HCT116 (cell line): ENCODE measurements at regions not wholly inside any gene's neighbourhood (a gene's known extent, or its start where the extent isn't known, plus 50 kb on each side); places are given as distances from the start of the nearest gene placed in this dataset.
A peak's percentile ranks its signal among the peaks of the same experiment; 100 is the strongest.

Experiments used
- ATAC-seq: fragments of 200-7000 bp; cut with Tn5 transposase; 2 replicates; pipeline ENCODE4 v1.9.1; 2020; ENCODE audit warnings: mild to moderate bottlenecking, moderate library complexity
- BruUV-seq: library from RNA; stranded (reverse); fragments of 400-500 nt; replicated peaks from 2 replicates; lab custom pipeline; 2021; lab: Mats Ljungman, UMichigan
- CTCF ChIA-PET: fragments of 300-600 bp; sonication (Branson Sonifier 250); formaldehyde crosslinking; loops from one replicate; lab custom pipeline; 2021; ENCODE audit warnings: antibody characterized with exemption; lab: Charles Lee
- POLR2A ChIA-PET: fragments of 300-600, 350-600 bp; sonication (Branson Sonifier 250); formaldehyde crosslinking; loops from one replicate; lab custom pipeline; 2021; ENCODE audit warnings: antibody characterized with exemption; lab: Charles Lee
- RAD21 ChIA-PET, 2 experiments: fragments of 300-600 bp; sonication (Branson Sonifier 250); formaldehyde crosslinking; loops; one replicate each; lab custom pipeline; 2023; ENCODE audit warnings: low total read pairs in 2 of 2; ENCODE audit not compliant: uncharacterized antibody in 2 of 2, unreplicated experiment in 2 of 2, low non-redundant PET in 1 of 2; lab: Charles Lee
- DNase-seq: peaks from one replicate; pipeline ENCODE4 v3.0.0-alpha.2; 2010; ENCODE audit warnings: low read depth, low spot score
- H2AFZ ChIP-seq: fragments of 200-600 bp; shearing (Covaris generic), sonication (generic); 2 replicates; pipeline ENCODE4 v1.6.1; 2017; ENCODE audit warnings: low read depth, mixed run types, mixed read lengths, antibody characterized with exemption, low read length; ENCODE audit not compliant: poor library complexity, severe bottlenecking
- H3K27ac ChIP-seq: 2 replicates; pipeline ENCODE4 v1.5.1; 2012; ENCODE audit warnings: low read depth, low read length
- H3K27me3 ChIP-seq: fragments of 200-600 bp; sonication (generic); 2 replicates; pipeline ENCODE4 v1.6.1; 2016; ENCODE audit warnings: mixed run types, low read length, mixed read lengths; ENCODE audit not compliant: insufficient read depth
- H3K36me3 ChIP-seq, 2 experiments: fragments of 200-500 bp in 1 of 2; fragments of 200-600 bp in 1 of 2; sonication (Bioruptor generic) in 1 of 2; sonication (generic) in 1 of 2; 2 replicates each; pipeline versions ENCODE4 v1.5.1 to v1.6.1; 2014 to 2016; ENCODE audit warnings: low read length in 2 of 2, inconsistent platforms in 1 of 2, mixed read lengths in 1 of 2, mixed run types in 1 of 2; ENCODE audit not compliant: insufficient read depth in 2 of 2, control insufficient read depth in 1 of 2
- H3K4me1 ChIP-seq, 2 experiments: fragments of 200-600 bp in 1 of 2; sonication (generic) in 1 of 2; 2 replicates each; pipeline versions ENCODE4 v1.5.1 to v1.6.1; 2012 to 2017; ENCODE audit warnings: low read length in 2 of 2, inconsistent platforms in 1 of 2, mild to moderate bottlenecking in 1 of 2, mixed read lengths in 1 of 2, mixed run types in 1 of 2, moderate library complexity in 1 of 2; ENCODE audit not compliant: insufficient read depth in 2 of 2, control insufficient read depth in 1 of 2
- H3K4me2 ChIP-seq: fragments of 200-600 bp; sonication (generic); 2 replicates; pipeline ENCODE4 v1.6.1; 2017; ENCODE audit warnings: mixed run types, low read length, mixed read lengths
- H3K4me3 ChIP-seq, 2 experiments: fragments of 200-600 bp in 1 of 2; sonication (generic) in 1 of 2; replicated peaks in 1 of 2; 2 replicates each; pipeline ENCODE4 v1.5.1; 2011 to 2016; ENCODE audit warnings: low read length in 2 of 2, control low read depth in 1 of 2, low read depth in 1 of 2, mild to moderate bottlenecking in 1 of 2, mixed read lengths in 1 of 2, mixed run types in 1 of 2
- H3K79me2 ChIP-seq: fragments of 200-600 bp; sonication (generic); 2 replicates; pipeline ENCODE4 v1.6.1; 2017; ENCODE audit warnings: mild to moderate bottlenecking, mixed run types, low read length, moderate library complexity, mixed read lengths; ENCODE audit not compliant: insufficient read depth
- H3K9ac ChIP-seq: fragments of 200-600 bp; sonication (generic); 2 replicates; pipeline ENCODE4 v1.6.1; 2016; ENCODE audit warnings: low read length, mixed read lengths
- H3K9me2 ChIP-seq: fragments of 200-600 bp; sonication (generic), shearing (Covaris generic); 2 replicates; pipeline ENCODE4 v1.6.1; 2017; ENCODE audit warnings: mixed run types, mild to moderate bottlenecking, moderate library complexity; ENCODE audit not compliant: insufficient read depth
- H3K9me3 ChIP-seq, 2 experiments: fragments of 200-500 bp in 1 of 2; fragments of 200-600 bp in 1 of 2; sonication (Bioruptor generic) in 1 of 2; sonication (generic) in 1 of 2; 2 replicates each; pipeline ENCODE4 v1.6.1; 2014 to 2017; ENCODE audit warnings: low read length in 2 of 2, mixed read lengths in 2 of 2, inconsistent platforms in 1 of 2, low read depth in 1 of 2, mild to moderate bottlenecking in 1 of 2, mixed run types in 1 of 2, moderate library complexity in 1 of 2; ENCODE audit not compliant: control insufficient read depth in 1 of 2, insufficient read depth in 1 of 2
- H4K20me1 ChIP-seq: fragments of 200-600 bp; sonication (generic), shearing (Covaris generic); 2 replicates; pipeline ENCODE4 v1.6.1; 2017; ENCODE audit warnings: mixed run types, mild to moderate bottlenecking, moderate library complexity; ENCODE audit not compliant: insufficient read depth
- CEBPB ChIP-seq: IDR thresholded peaks from 2 replicates; pipeline ENCODE4 v1.6.1; 2012; ENCODE audit warnings: low read depth
- CTCF ChIP-seq, 3 experiments: fragments of 200-600 bp in 1 of 3; sonication (generic) in 1 of 3; IDR thresholded peaks in 2 of 3; conservative IDR thresholded peaks in 1 of 3; 2 replicates each; pipeline ENCODE4 v1.5.1; 2012 to 2017; ENCODE audit warnings: low read depth in 2 of 3, low read length in 2 of 3, antibody characterized with exemption in 1 of 3, borderline replicate concordance in 1 of 3, control low read depth in 1 of 3, mild to moderate bottlenecking in 1 of 3, mixed read lengths in 1 of 3, mixed run types in 1 of 3, moderate library complexity in 1 of 3; ENCODE audit not compliant: insufficient read depth in 1 of 3
- EGR1 ChIP-seq: IDR thresholded peaks from 2 replicates; pipeline ENCODE4 v1.6.1; 2012; ENCODE audit warnings: low read depth
- ELF1 ChIP-seq: IDR thresholded peaks from 2 replicates; pipeline ENCODE4 v1.6.1; 2012; ENCODE audit warnings: low read depth, borderline replicate concordance
- FOSL1 ChIP-seq: IDR thresholded peaks from 2 replicates; pipeline ENCODE4 v1.6.1; 2012; ENCODE audit warnings: low read depth
- JUND ChIP-seq: IDR thresholded peaks from 2 replicates; pipeline ENCODE4 v1.6.1; 2012
- POLR2A ChIP-seq: IDR thresholded peaks from 2 replicates; pipeline ENCODE4 v1.7.0; 2011; ENCODE audit warnings: borderline replicate concordance; ENCODE audit not compliant: insufficient read depth, insufficient read length; ENCODE audit errors: extremely low read depth
- POLR2AphosphoS5 ChIP-seq: IDR thresholded peaks from 2 replicates; pipeline ENCODE4 v1.6.1; 2011; ENCODE audit warnings: mild to moderate bottlenecking, low read depth, low read length, moderate library complexity
- RAD21 ChIP-seq: IDR thresholded peaks from 2 replicates; pipeline ENCODE4 v1.6.1; 2012; ENCODE audit warnings: low read depth, mild to moderate bottlenecking
- SIN3A ChIP-seq: IDR thresholded peaks from 2 replicates; pipeline ENCODE4 v1.6.1; 2012; ENCODE audit warnings: low read depth
- YY1 ChIP-seq: IDR thresholded peaks from 2 replicates; pipeline ENCODE4 v1.6.1; 2011; ENCODE audit warnings: low read length, low read depth, moderate library complexity, mild to moderate bottlenecking; ENCODE audit not compliant: insufficient replicate concordance; ENCODE audit errors: extremely low read depth
- ZBTB33 ChIP-seq: IDR thresholded peaks from 2 replicates; pipeline ENCODE4 v1.6.1; 2011; ENCODE audit warnings: mild to moderate bottlenecking, low read length, moderate library complexity; ENCODE audit not compliant: insufficient replicate concordance; ENCODE audit errors: extremely low read depth
- ZFX ChIP-seq: fragments of 450-650 bp; IDR thresholded peaks from 2 replicates; pipeline ENCODE4 v1.6.1; 2017
- intact Hi-C: fragments of 100-400 bp; cut with micrococcal nuclease; formaldehyde crosslinking; loops from 2 replicates; pipeline ENCODE4 v1.10.0; 2022
- TF ChIP-seq, protein P1 (sequence below): IDR thresholded peaks from 2 replicates; pipeline ENCODE4 v1.6.1; 2012

DNA sequence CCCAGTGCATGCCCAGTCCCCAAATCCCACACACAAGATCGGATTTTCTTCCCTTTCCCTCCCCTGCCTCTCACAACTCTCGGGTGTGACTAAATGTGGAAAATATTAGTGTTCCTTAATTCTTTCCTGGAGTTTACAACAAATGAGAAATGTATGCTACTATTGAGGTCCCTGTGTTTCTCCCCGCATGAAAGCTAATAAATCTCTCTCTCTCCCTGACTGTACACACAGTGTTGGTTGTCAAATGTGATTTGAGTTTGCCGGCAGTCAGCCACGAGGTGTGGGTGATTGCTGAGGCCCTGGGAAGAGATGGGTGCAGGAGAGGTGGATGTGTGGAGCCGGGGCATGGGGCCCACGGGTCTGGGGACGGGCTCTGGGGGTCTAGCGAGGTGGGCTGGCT, 161.4 kb upstream of the IQSEC1 start:
- DNase-seq (no peak), ATAC-seq (no peak)
- no peaks in the 10 kb centered on the region for H3K36me3 ChIP-seq
- CTCF ChIA-PET, result no interaction called here
- peaks cover 25 to 29% of the 10 kb centered on the region in 2 experiments for H3K4me1 ChIP-seq
- H3K79me2 ChIP-seq, result no peaks in the 10 kb centered on the region
- no TSS peak for BruUV-seq
- no peak overlapping the region for H3K9ac ChIP-seq
- no peak overlapping the region for H3K4me3 ChIP-seq
- H3K27me3 ChIP-seq, result no peaks in the 10 kb centered on the region
- no peaks in the 10 kb centered on the region for H4K20me1 ChIP-seq
- POLR2A ChIA-PET, result no interaction called here
- H2AFZ ChIP-seq, result no peak overlapping the region
- peak overlapping the region; percentile 71 for H3K4me2 ChIP-seq
- H3K9me2 ChIP-seq, result no peaks in the 10 kb centered on the region
- TF ChIP-seq ZBTB33, result no peak
- TF ChIP-seq POLR2A, result no peak
- TF ChIP-seq ELF1, result no peak
- intact Hi-C loops, result no loop called here
- RAD21 ChIA-PET, result no interaction called here
- H3K9me3 ChIP-seq, result no peaks in the 10 kb centered on the region
- H3K27ac ChIP-seq, result no peak overlapping the region

- Histone ChIP-seq H2AFZ (no peak overlapping the region), H3K79me2 (no peaks in the 10 kb centered on the region), H3K27ac (no peak overlapping the region), H3K27me3 (no peaks in the 10 kb centered on the region), H3K4me2 (no peak overlapping the region), H3K4me1 (peaks cover 25 to 34% of the 10 kb centered on the region in 2 experiments), H3K4me3 (no peak overlapping the region), H3K9me2 (no peaks in the 10 kb centered on the region), H3K36me3 (no peaks in the 10 kb centered on the region), H4K20me1 (no peaks in the 10 kb centered on the region), H3K9me3 (no peaks in the 10 kb centered on the region), H3K9ac (no peak overlapping the region)
- BruUV-seq, result no TSS peak
- ChIA-PET CTCF (no interaction called here), RAD21 (no interaction called here), POLR2A (no interaction called here)
- no peak for ATAC-seq
- no peak for DNase-seq
- intact Hi-C loops, result no loop called here
- TF ChIP-seq ZFX, result no peak
- no peak for TF ChIP-seq RAD21
- TF ChIP-seq POLR2A, result no peak
- TF ChIP-seq EGR1, result no peak
- no peak for TF ChIP-seq YY1
- TF ChIP-seq FOSL1, result no peak
- TF ChIP-seq CEBPB, result no peak
- no peak for TF ChIP-seq JUND
- TF ChIP-seq, protein P1, sequence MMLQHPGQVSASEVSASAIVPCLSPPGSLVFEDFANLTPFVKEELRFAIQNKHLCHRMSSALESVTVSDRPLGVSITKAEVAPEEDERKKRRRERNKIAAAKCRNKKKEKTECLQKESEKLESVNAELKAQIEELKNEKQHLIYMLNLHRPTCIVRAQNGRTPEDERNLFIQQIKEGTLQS, result no peak
- no peak for TF ChIP-seq POLR2AphosphoS5
- no peak for TF ChIP-seq CTCF (IDR thresholded peaks at IDR 0.05 in 2 of 3, conservative IDR thresholded peaks at IDR 0.05 in 1 of 3; ENCODE audit: borderline replicate concordance in 1 of 3, insufficient read depth in 1 of 3, low read depth in 2 of 3, low read length in 2 of 3)
- TF ChIP-seq SIN3A, result no peak
These were observed 160.6 kb upstream of the IQSEC1 start for GRCh38 chr3:13233487-13234485.
